MCF 10A (cell line): ENCODE measurements at regions not wholly inside any gene's neighbourhood (a gene's known extent, or its start where the extent isn't known, plus 50 kb on each side); places are given as distances from the start of the nearest gene placed in this dataset.

ENCODE experiments used
- BruUV-seq: library from RNA; stranded (reverse); fragments of 400-500 nt; replicated peaks from 2 replicates; lab custom pipeline; 2021; lab: Mats Ljungman, UMichigan
- CTCF ChIA-PET: fragments of 300-600 bp; sonication (Branson Sonifier 250); formaldehyde crosslinking; extraction: SDS; loops from one replicate; lab custom pipeline; 2021; ENCODE audit warnings: antibody characterized with exemption, inconsistent platforms; lab: Yijun Ruan, JAX
- POLR2A ChIA-PET: fragments of 300-600, 350-650 bp; sonication (Branson Sonifier 250); formaldehyde crosslinking; extraction: SDS; loops from one replicate; lab custom pipeline; 2020; ENCODE audit warnings: antibody characterized with exemption, inconsistent platforms; lab: Yijun Ruan, JAX
- DNase-seq: peaks from one replicate; pipeline ENCODE4 v3.0.0-alpha.2; 2018; ENCODE audit not compliant: unreplicated experiment
- H3K27ac Mint-ChIP-seq: one replicate; pipeline ENCODE4 v1.8.0; 2022; ENCODE audit warnings: mild to moderate bottlenecking, low read depth, mixed read lengths; ENCODE audit not compliant: unreplicated experiment
- H3K27me3 Mint-ChIP-seq: one replicate; pipeline ENCODE4 v1.8.0; 2022; ENCODE audit warnings: mixed read lengths; ENCODE audit not compliant: insufficient read depth, unreplicated experiment
- H3K36me3 Mint-ChIP-seq: one replicate; pipeline ENCODE4 v1.8.0; 2022; ENCODE audit warnings: mild to moderate bottlenecking, moderate library complexity, mixed read lengths; ENCODE audit not compliant: insufficient read depth, unreplicated experiment
- H3K4me1 Mint-ChIP-seq: one replicate; pipeline ENCODE4 v1.8.0; 2022; ENCODE audit warnings: mixed read lengths; ENCODE audit not compliant: insufficient read depth, unreplicated experiment
- H3K4me3 Mint-ChIP-seq: one replicate; pipeline ENCODE4 v1.8.0; 2022; ENCODE audit warnings: mild to moderate bottlenecking, moderate library complexity, mixed read lengths; ENCODE audit not compliant: unreplicated experiment
- H3K9me3 Mint-ChIP-seq: one replicate; pipeline ENCODE4 v1.8.0; 2022; ENCODE audit warnings: mixed read lengths; ENCODE audit not compliant: unreplicated experiment
- CTCF ChIP-seq: fragments of 200-600 bp; IDR thresholded peaks from one replicate; pipeline ENCODE4 v1.8.0; 2022; ENCODE audit warnings: antibody characterized with exemption, mild to moderate bottlenecking; ENCODE audit not compliant: unreplicated experiment
- intact Hi-C: fragments of 100-400 bp; cut with micrococcal nuclease; formaldehyde crosslinking; loops from 2 replicates; pipeline ENCODE4 v1.14.1; 2022

- Mint-ChIP-seq H3K4me3 (no peak overlapping the region), H3K9me3 (no peaks in the 10 kb centered on the region), H3K36me3 (no peaks in the 10 kb centered on the region), H3K27me3 (no peaks in the 10 kb centered on the region), H3K27ac (no peak overlapping the region), H3K4me1 (no peaks in the 10 kb centered on the region)
- intact Hi-C loops, result no loop called here
- POLR2A ChIA-PET, result no interaction called here
- BruUV-seq, result no TSS peak
- CTCF ChIA-PET, result interaction anchor here (1.1 to 1.2 kb wide), 2 partner anchors 31 to 47 kb away, joined by 4 read pairs; no protein-coding TSS in a partner anchor
- no peak for TF ChIP-seq CTCF
- no peak for DNase-seq
Observed at GRCh38 chr2:12960671-12961070, 243.9 kb downstream of the TRIB2 start.

GRCh38 chr2:12964904-12965539, 248.3 kb downstream of the TRIB2 start:
- H3K36me3 Mint-ChIP-seq, result no peaks in the 10 kb centered on the region
- ChIA-PET POLR2A (interaction anchor here (1.2 kb wide), 2 partner anchors 9 to 16 kb away, joined by 3 to 4 read pairs; no protein-coding TSS in a partner anchor), CTCF (no interaction called here)
- BruUV-seq, result no TSS peak
- no peak for DNase-seq
- no peaks in the 10 kb centered on the region for H3K9me3 Mint-ChIP-seq
- intact Hi-C loops, result no loop called here
- no peak overlapping the region for H3K27ac Mint-ChIP-seq
- TF ChIP-seq CTCF, result no peak
- no peak overlapping the region for H3K4me3 Mint-ChIP-seq
- H3K27me3 Mint-ChIP-seq, result no peaks in the 10 kb centered on the region
- H3K4me1 Mint-ChIP-seq, result no peaks in the 10 kb centered on the region

GRCh38 chr2:12965540-12966269, 249.0 kb downstream of the TRIB2 start:
- no peaks in the 10 kb centered on the region for H3K27me3 Mint-ChIP-seq
- no peak overlapping the region for H3K27ac Mint-ChIP-seq
- H3K4me3 Mint-ChIP-seq, result no peak overlapping the region
- POLR2A ChIA-PET, result interaction anchor here (1.2 kb wide), 2 partner anchors 9 to 16 kb away, joined by 3 to 4 read pairs; no protein-coding TSS in a partner anchor
- CTCF ChIA-PET, result interaction anchor here (0.7 to 1.8 kb wide), 2 partner anchors 19 to 42 kb away, joined by 3 to 6 read pairs; no protein-coding TSS in a partner anchor
- TF ChIP-seq CTCF, result no peak
- H3K36me3 Mint-ChIP-seq, result no peaks in the 10 kb centered on the region
- H3K4me1 Mint-ChIP-seq, result peaks cover under 1% of the 10 kb centered on the region
- no TSS peak for BruUV-seq
- H3K9me3 Mint-ChIP-seq, result no peaks in the 10 kb centered on the region
- intact Hi-C loops, result no loop called here
- peak; percentile 57 for DNase-seq

GRCh38 chr2:12967804-12968203, 251.1 kb downstream of the TRIB2 start:
- intact Hi-C loops, result no loop called here
- Mint-ChIP-seq H3K9me3 (no peaks in the 10 kb centered on the region), H3K27me3 (no peaks in the 10 kb centered on the region), H3K36me3 (no peaks in the 10 kb centered on the region), H3K27ac (no peak overlapping the region), H3K4me3 (no peak overlapping the region), H3K4me1 (peaks cover 5% of the 10 kb centered on the region)
- TF ChIP-seq CTCF, result no peak
- ChIA-PET POLR2A (interaction anchor here (3.3 kb wide), 1 partner anchor 15 kb away, joined by 10 read pairs; no protein-coding TSS in a partner anchor), CTCF (interaction anchor here (1.1 to 2.1 kb wide), 5 partner anchors 13 to 250 kb away, joined by 4 to 7 read pairs (median 6); no protein-coding TSS in a partner anchor)
- no TSS peak for BruUV-seq
- no peak for DNase-seq
